Lung (tissue), 11 donors: ENCODE measurements at regions not wholly inside any gene's neighbourhood (a gene's known extent, or its start where the extent isn't known, plus 50 kb on each side); places are given as distances from the start of the nearest gene placed in this dataset.
"Not testable (repeated sequence)": the region's sequence is repeated elsewhere in the genome, so short reads cannot be mapped to it uniquely, and the experiment has no call there.

ENCODE experiments used
- ATAC-seq: fragments of 200-7000 bp; cut with Tn5 transposase; one replicate; pipeline ENCODE4 v1.9.1; 2020; ENCODE audit warnings: moderate number of reproducible peaks; ENCODE audit not compliant: insufficient read depth, low FRiP score
- DNase-seq, 3 donors: peaks; one replicate each; pipeline ENCODE4 v3.0.0-alpha.2; 2013 to 2017
- H3K27ac ChIP-seq, 2 donors: one replicate each; pipeline ENCODE4 v1.5.1; 2013; ENCODE audit warnings: mild to moderate bottlenecking in 2 of 2, moderate library complexity in 2 of 2, control low read depth in 1 of 2, inconsistent platforms in 1 of 2, low read depth in 1 of 2, low read length in 1 of 2
- H3K27me3 ChIP-seq, 3 donors: one replicate each; pipeline ENCODE4 v1.5.1; 2013; ENCODE audit warnings: low read length in 2 of 3; ENCODE audit not compliant: control insufficient read depth in 3 of 3, insufficient read depth in 3 of 3
- H3K36me3 ChIP-seq, 4 donors: one replicate each; pipeline ENCODE4 v1.5.1; 2013; ENCODE audit warnings: low read length in 4 of 4, mild to moderate bottlenecking in 1 of 4, moderate library complexity in 1 of 4; ENCODE audit not compliant: control insufficient read depth in 4 of 4, insufficient read depth in 4 of 4
- H3K4me1 ChIP-seq, 5 donors: one replicate each; pipeline ENCODE4 v1.5.1; 2013; ENCODE audit warnings: low read length in 5 of 5, mild to moderate bottlenecking in 2 of 5, moderate library complexity in 1 of 5; ENCODE audit not compliant: control insufficient read depth in 5 of 5, insufficient read depth in 5 of 5
- H3K4me3 ChIP-seq: one replicate; pipeline ENCODE4 v1.5.1; 2013; ENCODE audit warnings: mild to moderate bottlenecking, control low read depth, moderate library complexity
- H3K9ac ChIP-seq, 2 donors: one replicate each; pipeline ENCODE4 v1.5.1; 2013; ENCODE audit warnings: low read length in 2 of 2, control low read depth in 1 of 2; ENCODE audit not compliant: insufficient read depth in 1 of 2
- H3K9me3 ChIP-seq, 4 donors: one replicate each; pipeline ENCODE4 v1.5.1; 2013; ENCODE audit warnings: low read length in 3 of 4, mild to moderate bottlenecking in 1 of 4, moderate library complexity in 1 of 4; ENCODE audit not compliant: control insufficient read depth in 4 of 4, insufficient read depth in 3 of 4
- WGBS, 2 donors: extraction: QIAGEN DNeasy Blood & Tissue Kit; methylation state at CpG; one replicate each; pipeline ENCODE4 v1.1.7; 2013; 5-methylcytosine and 5-hydroxymethylcytosine counted together
- TF ChIP-seq, protein P1 (sequence below): IDR thresholded peaks from 2 replicates; pipeline ENCODE4 v1.5.1; 2012; ENCODE audit warnings: mild to moderate bottlenecking; ENCODE audit errors: control extremely low read depth, extremely low read depth
- donor health status: control.
- donor health status: control.
- donor health status: Bipolar disorder and iron deficiency.
- donor health status: healthy.
- donor health status: DM: yes; HTN: yes; CAD: no.

GRCh38 chr4:38298868-38299713 is 338.9 kb downstream of the PTTG2 start:
- Histone ChIP-seq H3K27ac (no peak overlapping the region), H3K4me1 (no peaks in the 10 kb centered on the region), H3K4me3 (no peak overlapping the region), H3K9me3 (peaks cover 0 to 13% (median 8%) of the 10 kb centered on the region in 4 donors), H3K9ac (no peak overlapping the region), H3K36me3 (no peaks in the 10 kb centered on the region), H3K27me3 (no peaks in the 10 kb centered on the region)
- no peak for ATAC-seq
- no peak for DNase-seq
- TF ChIP-seq, protein P1, sequence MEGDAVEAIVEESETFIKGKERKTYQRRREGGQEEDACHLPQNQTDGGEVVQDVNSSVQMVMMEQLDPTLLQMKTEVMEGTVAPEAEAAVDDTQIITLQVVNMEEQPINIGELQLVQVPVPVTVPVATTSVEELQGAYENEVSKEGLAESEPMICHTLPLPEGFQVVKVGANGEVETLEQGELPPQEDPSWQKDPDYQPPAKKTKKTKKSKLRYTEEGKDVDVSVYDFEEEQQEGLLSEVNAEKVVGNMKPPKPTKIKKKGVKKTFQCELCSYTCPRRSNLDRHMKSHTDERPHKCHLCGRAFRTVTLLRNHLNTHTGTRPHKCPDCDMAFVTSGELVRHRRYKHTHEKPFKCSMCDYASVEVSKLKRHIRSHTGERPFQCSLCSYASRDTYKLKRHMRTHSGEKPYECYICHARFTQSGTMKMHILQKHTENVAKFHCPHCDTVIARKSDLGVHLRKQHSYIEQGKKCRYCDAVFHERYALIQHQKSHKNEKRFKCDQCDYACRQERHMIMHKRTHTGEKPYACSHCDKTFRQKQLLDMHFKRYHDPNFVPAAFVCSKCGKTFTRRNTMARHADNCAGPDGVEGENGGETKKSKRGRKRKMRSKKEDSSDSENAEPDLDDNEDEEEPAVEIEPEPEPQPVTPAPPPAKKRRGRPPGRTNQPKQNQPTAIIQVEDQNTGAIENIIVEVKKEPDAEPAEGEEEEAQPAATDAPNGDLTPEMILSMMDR: no peak
- 91 to 97% methylated on average over 1 of the region's 1 CpG for WGBS, 2 donors

DNA sequence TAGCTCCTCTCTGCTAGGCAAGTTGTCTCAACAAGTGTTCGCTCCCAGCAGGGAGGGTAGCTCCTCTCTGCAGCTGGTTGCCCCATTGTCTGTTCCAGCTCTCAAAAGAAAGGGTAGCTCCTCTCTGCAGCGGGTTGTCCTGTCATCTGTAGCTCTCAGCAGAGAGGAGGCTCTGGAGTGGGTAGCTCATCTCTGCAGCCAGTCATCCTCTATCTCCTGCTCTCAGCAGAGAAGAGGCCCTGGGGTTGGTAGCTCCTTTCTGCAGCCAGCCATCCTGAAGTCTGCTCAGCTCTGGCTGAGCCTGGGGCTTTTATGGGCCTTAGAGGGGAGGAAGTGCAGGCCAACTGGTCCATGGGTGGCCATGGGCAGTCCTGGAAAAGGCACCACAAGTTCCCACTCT is 342.7 kb downstream of the PTTG2 start:
- H3K36me3 ChIP-seq: no peaks in the 10 kb centered on the region
- 90 to 94% methylated on average over 2 of the region's 2 CpGs for WGBS, 2 donors

DNA sequence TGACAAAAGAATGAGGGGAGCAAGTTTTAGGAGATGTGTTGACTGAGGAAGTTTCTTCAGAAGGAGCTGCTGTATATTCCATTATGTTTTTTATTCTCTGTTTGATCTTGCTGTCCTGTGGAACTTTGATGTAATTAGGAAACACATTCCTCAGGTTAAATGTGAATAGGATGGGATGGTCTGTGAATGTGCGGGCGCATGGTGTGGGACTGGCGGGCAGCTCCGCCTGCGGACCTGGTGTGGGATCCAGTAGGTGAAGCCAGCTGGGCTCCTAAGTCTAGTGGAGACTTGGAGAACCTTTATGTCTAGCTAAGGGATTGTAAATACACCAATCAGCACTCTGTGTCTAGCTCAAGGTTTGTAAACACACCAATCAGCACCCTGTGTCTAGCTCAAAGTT is 344.3 kb downstream of the PTTG2 start:
- 98 to 99% methylated on average over 5 of the region's 5 CpGs for WGBS, 2 donors
- not testable (repeated sequence) for H3K27ac ChIP-seq, H3K36me3 ChIP-seq, H3K4me3 ChIP-seq, H3K4me1 ChIP-seq, H3K9ac ChIP-seq, ATAC-seq, DNase-seq, H3K9me3 ChIP-seq, H3K27me3 ChIP-seq

More for the DNA sequence above, 342.7 kb downstream of the PTTG2 start:
- ATAC-seq (no peak), DNase-seq (no peak)
- no peak overlapping the region for H3K4me3 ChIP-seq
- peaks cover 0 to 12% (median 8%) of the 10 kb centered on the region in 4 donors for H3K9me3 ChIP-seq
- no peaks in the 10 kb centered on the region for H3K4me1 ChIP-seq
- no peak overlapping the region for H3K9ac ChIP-seq
- no peak overlapping the region for H3K27ac ChIP-seq
- no peaks in the 10 kb centered on the region for H3K27me3 ChIP-seq
- TF ChIP-seq, protein P1: no peak

- 35 to 43% methylated on average over 3 of the region's 3 CpGs for whole genome bisulfite sequencing, 2 donors
- Histone ChIP-seq H3K27ac (no peak overlapping the region), H3K4me3 (no peak overlapping the region), H3K4me1 (no peaks in the 10 kb centered on the region), H3K9me3 (peaks cover 0 to 6% (median 0%) of the 10 kb centered on the region in 4 donors), H3K9ac (no peak overlapping the region), H3K36me3 (no peaks in the 10 kb centered on the region), H3K27me3 (no peaks in the 10 kb centered on the region)
- ATAC-seq (no peak), DNase-seq (no peak)
- TF ChIP-seq, protein P1: no peak
These were observed 346.4 kb downstream of the PTTG2 start for GRCh38 chr4:38306482-38307071.
